ENCODE measurements at regions not wholly inside any gene's neighbourhood (a gene's known extent, or its start where the extent isn't known, plus 50 kb on each side); places are given as distances from the start of the nearest gene placed in this dataset.

DNA sequence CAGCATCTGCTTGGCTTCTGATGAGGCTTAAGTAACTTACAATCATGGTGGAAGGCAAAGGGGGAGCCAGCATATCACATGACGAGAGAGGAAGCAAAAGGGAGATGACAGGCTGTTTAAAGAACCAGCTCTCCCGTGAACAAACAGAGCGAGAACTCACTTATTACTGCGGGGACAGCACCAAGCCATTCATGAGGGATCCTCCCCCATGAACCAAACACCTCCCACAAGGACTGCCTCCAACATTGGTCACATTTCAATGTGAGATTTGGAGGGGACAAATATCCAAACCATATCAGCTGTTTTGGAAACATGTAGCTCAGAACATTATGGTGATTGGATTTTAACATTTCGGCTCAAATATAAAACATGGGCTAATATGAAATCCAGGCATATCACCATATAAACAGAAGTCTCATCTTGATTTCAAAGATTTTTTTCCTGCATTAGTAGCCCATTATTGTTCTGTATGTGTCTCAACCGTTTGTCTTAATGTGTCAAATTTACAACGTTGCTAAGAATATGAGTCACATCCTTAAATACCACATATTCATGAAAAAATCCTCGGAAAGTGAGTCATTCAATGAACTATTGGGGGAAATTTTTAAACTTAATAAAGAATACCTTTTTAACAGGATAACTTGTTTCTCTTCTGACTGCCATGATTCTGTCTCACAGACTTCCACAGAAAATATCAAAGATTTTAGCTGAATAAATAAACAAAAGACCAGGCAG, 894.3 kb downstream of the TFAP2A start:
- H3K4me3 ChIP-seq (ENCODE audit: low read depth, low read length) = no peak overlapping the region
- TF ChIP-seq, protein P1, sequence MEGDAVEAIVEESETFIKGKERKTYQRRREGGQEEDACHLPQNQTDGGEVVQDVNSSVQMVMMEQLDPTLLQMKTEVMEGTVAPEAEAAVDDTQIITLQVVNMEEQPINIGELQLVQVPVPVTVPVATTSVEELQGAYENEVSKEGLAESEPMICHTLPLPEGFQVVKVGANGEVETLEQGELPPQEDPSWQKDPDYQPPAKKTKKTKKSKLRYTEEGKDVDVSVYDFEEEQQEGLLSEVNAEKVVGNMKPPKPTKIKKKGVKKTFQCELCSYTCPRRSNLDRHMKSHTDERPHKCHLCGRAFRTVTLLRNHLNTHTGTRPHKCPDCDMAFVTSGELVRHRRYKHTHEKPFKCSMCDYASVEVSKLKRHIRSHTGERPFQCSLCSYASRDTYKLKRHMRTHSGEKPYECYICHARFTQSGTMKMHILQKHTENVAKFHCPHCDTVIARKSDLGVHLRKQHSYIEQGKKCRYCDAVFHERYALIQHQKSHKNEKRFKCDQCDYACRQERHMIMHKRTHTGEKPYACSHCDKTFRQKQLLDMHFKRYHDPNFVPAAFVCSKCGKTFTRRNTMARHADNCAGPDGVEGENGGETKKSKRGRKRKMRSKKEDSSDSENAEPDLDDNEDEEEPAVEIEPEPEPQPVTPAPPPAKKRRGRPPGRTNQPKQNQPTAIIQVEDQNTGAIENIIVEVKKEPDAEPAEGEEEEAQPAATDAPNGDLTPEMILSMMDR (IDR thresholded peaks at IDR 0.05; ENCODE audit: low read depth, low read length) = no peak

DNA sequence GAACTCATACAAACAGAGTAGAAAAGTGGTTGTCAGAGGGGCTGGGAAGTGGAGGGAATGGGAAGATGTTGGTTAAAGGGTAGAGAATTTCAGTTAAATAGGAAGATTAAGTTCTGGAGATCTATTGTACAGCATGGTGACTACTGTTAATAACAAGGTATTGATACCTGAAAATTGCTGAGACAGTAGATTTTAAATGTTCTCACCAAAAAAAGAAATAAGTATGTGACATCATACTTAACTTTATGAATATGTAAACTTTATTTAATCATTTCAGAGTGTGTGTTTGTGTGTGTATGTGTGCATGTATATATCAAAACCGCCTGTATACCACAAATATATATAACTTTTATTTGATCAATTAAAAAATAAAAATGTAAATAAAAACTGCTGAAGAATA, 896.4 kb downstream of the TFAP2A start:
- TF ChIP-seq, protein P1 (IDR thresholded peaks at IDR 0.05; ENCODE audit: low read depth, low read length) = no peak

DNA sequence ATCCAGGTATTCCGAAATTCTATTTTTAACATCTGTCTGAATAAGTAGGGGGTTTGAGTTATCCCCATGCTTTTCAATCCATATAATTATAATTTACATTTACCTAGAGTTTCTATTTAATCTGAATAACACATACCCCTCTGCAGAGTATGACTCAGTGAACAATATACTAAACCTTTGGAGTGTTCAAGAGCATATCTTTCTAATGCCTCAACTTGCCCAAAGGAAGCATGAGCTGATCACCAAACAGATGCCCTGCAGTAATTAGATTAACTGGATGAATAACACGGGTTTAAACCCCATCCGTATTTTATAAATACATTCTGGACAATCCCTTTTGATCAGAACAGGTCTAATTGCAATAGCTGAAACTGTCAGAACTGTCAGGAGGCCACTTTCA, 897.1 kb downstream of the TFAP2A start:
- no peak overlapping the region for H3K4me3 ChIP-seq (ENCODE audit: low read depth, low read length)
- TF ChIP-seq, protein P1 (IDR thresholded peaks at IDR 0.05; ENCODE audit: low read depth, low read length) = no peak

More for the DNA sequence above, 896.4 kb downstream of the TFAP2A start:
- H3K4me3 ChIP-seq (ENCODE audit: low read depth, low read length) = no peak overlapping the region

DNA sequence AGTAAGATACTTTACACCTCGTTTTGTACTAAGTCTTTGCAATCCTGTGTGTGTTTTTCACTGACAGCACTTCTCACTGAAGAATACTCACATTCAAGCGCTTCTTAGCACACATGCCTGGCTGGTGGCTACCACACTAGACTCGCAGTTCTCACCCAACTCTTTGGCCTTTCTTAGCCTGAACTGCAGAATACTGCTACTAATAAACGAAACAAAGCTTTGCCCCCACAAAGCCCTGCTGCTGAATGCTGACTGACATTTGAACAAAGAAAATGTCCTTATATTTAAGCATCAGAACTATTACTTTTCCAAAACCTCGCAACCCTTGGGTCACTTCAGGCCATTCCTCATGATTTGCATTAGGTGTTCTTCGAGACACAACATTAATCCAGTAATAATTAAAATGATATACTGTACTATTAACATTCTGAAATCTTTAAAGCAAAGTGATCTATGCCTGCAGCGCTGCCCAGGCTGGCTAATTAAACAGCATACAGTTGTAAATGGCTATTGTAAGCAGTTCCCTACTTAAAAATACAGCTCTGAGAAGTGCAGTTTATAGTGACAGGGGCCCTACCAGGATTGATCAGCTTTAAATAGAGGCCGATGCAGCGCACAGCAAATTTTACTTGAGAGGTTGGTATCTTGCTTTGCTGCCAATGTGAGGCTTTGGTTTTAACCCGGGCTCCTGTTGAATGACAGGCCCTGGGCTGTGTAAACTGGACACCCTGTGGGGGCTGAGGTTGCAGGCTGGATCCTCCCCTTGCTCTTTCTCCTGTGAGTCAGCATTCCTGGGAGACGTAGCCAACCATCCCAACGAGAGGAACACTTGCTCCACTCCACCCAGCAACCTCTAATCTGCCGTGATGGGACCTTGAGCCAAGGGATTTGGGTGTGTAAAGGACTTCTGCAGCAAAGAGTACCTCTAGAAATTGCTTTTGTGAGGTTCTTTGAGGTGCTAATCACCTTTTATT, 899.0 kb downstream of the TFAP2A start:
- TF ChIP-seq, protein P1 (IDR thresholded peaks at IDR 0.05; ENCODE audit: low read depth, low read length) = no peak
- no peak overlapping the region for H3K4me3 ChIP-seq (ENCODE audit: low read depth, low read length)

DNA sequence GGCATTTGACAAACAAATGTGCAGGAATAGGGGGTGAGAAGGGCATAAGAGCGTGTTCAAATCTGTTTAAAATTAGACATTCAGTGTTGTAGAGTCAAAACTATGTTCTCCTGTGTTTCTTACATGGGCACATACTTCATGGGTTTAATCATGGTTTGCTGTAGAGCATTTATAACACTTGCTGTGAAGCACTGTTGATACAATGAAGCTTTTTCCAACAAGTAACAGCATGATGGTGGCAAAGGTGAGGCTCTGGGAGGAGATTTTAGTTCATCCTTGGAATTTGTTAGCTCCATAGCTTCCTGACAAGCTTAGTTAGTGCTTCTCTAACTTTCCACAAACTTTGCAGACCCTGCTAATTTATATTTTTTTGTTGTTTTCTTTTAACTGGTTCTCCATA, 900.7 kb downstream of the TFAP2A start:
- TF ChIP-seq, protein P1 (IDR thresholded peaks at IDR 0.05; ENCODE audit: low read depth, low read length) = no peak

DNA sequence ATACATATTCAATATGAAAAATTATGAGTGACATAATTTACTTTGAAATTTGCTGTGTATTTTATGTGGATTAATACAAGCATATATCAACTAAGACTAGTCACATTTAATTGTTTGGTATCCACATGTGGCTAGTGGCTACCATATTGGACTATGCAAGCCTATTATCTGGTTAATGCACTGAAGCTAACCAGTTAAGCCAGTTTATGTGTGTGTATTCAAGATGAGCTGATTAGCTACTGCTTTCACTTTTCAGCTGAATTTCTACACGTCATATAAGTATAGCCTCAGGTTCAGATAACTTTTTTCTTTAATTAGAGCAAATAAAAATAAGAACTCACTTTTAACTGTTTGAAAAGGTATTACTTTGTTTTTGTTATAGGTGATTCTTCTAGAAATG, 903.7 kb downstream of the TFAP2A start:
- no peak overlapping the region for H3K4me3 ChIP-seq (ENCODE audit: low read depth, low read length)
- TF ChIP-seq, protein P1 (IDR thresholded peaks at IDR 0.05; ENCODE audit: low read depth, low read length) = no peak

More for the DNA sequence above, 900.7 kb downstream of the TFAP2A start:
- H3K4me3 ChIP-seq (ENCODE audit: low read depth, low read length) = no peak overlapping the region

Measured in WI38 (cell line).